22Rv1 (cell line): ENCODE measurements at regions not wholly inside any gene's neighbourhood (a gene's known extent, or its start where the extent isn't known, plus 50 kb on each side); places are given as distances from the start of the nearest gene placed in this dataset.

ENCODE experiments used
- CTCF ChIP-seq: fragments of 450-650 bp; IDR thresholded peaks from 2 replicates; pipeline ENCODE4 v1.5.1; 2017; ENCODE audit warnings: mild to moderate bottlenecking
- ZFX ChIP-seq: fragments of 450-650 bp; IDR thresholded peaks from 2 replicates; pipeline ENCODE4 v1.6.1; 2017; ENCODE audit warnings: antibody characterized with exemption, borderline replicate concordance

- no peak for TF ChIP-seq CTCF
- TF ChIP-seq ZFX = no peak
These were observed 76.1 kb upstream of the CYP1B1 start for GRCh38 chr2:38152035-38152434.
